Loucy (cell line): ENCODE measurements at regions not wholly inside any gene's neighbourhood (a gene's known extent, or its start where the extent isn't known, plus 50 kb on each side); places are given as distances from the start of the nearest gene placed in this dataset.
"Not testable (repeated sequence)": the region's sequence is repeated elsewhere in the genome, so short reads cannot be mapped to it uniquely, and the experiment has no call there.

Source experiments
- H2AFZ ChIP-seq: fragments of 200-600 bp; sonication (generic); 2 replicates; pipeline ENCODE4 v1.6.0; 2016; ENCODE audit warnings: antibody characterized with exemption, mild to moderate bottlenecking, low read length, moderate library complexity
- H3F3A ChIP-seq: fragments of 200-600 bp; 2 replicates; pipeline ENCODE4 v1.6.0; 2016; ENCODE audit warnings: antibody characterized with exemption, low read depth, mild to moderate bottlenecking
- H3K27me3 ChIP-seq: fragments of 200-600 bp; sonication (generic); 2 replicates; pipeline ENCODE4 v1.6.1; 2014; ENCODE audit warnings: low read length, mild to moderate bottlenecking; ENCODE audit not compliant: insufficient read depth, poor library complexity, severe bottlenecking
- H3K36me3 ChIP-seq: fragments of 200-600 bp; sonication (generic); 2 replicates; pipeline ENCODE4 v1.6.1; 2016; ENCODE audit warnings: low read length; ENCODE audit not compliant: insufficient read depth
- H3K4me1 ChIP-seq: fragments of 200-600 bp; sonication (generic); 2 replicates; pipeline ENCODE4 v1.5.1; 2014; ENCODE audit warnings: low read length, mild to moderate bottlenecking; ENCODE audit not compliant: insufficient read depth, poor library complexity, severe bottlenecking
- H3K4me2 ChIP-seq: fragments of 200-600 bp; sonication (generic); 2 replicates; pipeline ENCODE4 v1.6.0; 2014; ENCODE audit warnings: antibody characterized with exemption, low read length, low read depth, mild to moderate bottlenecking; ENCODE audit not compliant: poor library complexity, severe bottlenecking
- H3K4me3 ChIP-seq: fragments of 200-600 bp; sonication (generic); 2 replicates; pipeline ENCODE4 v1.5.1; 2014; ENCODE audit warnings: low read length, mild to moderate bottlenecking, mixed read lengths; ENCODE audit not compliant: poor library complexity, severe bottlenecking
- H3K79me2 ChIP-seq: fragments of 200-600 bp; sonication (generic); 2 replicates; pipeline ENCODE4 v1.6.1; 2014; ENCODE audit warnings: low read length; ENCODE audit not compliant: insufficient read depth
- H3K9ac ChIP-seq: fragments of 200-600 bp; sonication (generic); 2 replicates; pipeline ENCODE4 v1.6.0; 2014; ENCODE audit warnings: mild to moderate bottlenecking, low read depth, low read length, moderate library complexity; ENCODE audit not compliant: poor library complexity, severe bottlenecking
- H3K9me2 ChIP-seq: fragments of 200-600 bp; sonication (generic); replicated peaks from 2 replicates; pipeline ENCODE4 v1.6.1; 2016; ENCODE audit warnings: low read depth, low read length, mixed read lengths
- H3K9me3 ChIP-seq: fragments of 200-600 bp; sonication (generic); 2 replicates; pipeline ENCODE4 v1.6.1; 2014; ENCODE audit warnings: mild to moderate bottlenecking, antibody characterized with exemption, low read length, low read depth; ENCODE audit not compliant: insufficient read depth
- H4K20me1 ChIP-seq: fragments of 200-600 bp; sonication (generic); 2 replicates; pipeline ENCODE4 v1.6.0; 2014; ENCODE audit warnings: antibody characterized with exemption, low read length, mild to moderate bottlenecking; ENCODE audit not compliant: insufficient read depth, poor library complexity, severe bottlenecking
- CTCF ChIP-seq: fragments of 200-600 bp; sonication (generic); conservative IDR thresholded peaks from 2 replicates; pipeline ENCODE4 v1.5.1; 2014; ENCODE audit warnings: mild to moderate bottlenecking, antibody characterized with exemption, low read length
- EZH2phosphoT487 ChIP-seq: fragments of 200-600 bp; IDR thresholded peaks from 2 replicates; pipeline ENCODE4 v1.6.1; 2018; ENCODE audit warnings: antibody characterized with exemption, mild to moderate bottlenecking, moderate library complexity, borderline replicate concordance

- not testable (repeated sequence) for H3K4me1 ChIP-seq, H3K27me3 ChIP-seq, H3K79me2 ChIP-seq, H3K9ac ChIP-seq, H2AFZ ChIP-seq, H3K36me3 ChIP-seq, H3K4me3 ChIP-seq, H4K20me1 ChIP-seq, H3K4me2 ChIP-seq, H3F3A ChIP-seq, H3K9me2 ChIP-seq
- peaks cover 18% of the 10 kb centered on the region; the same call in 1 of the 2 replicates for H3K9me3 ChIP-seq
These were observed 2134.7 kb upstream of the DEFB115 start for GRCh38 chr20:29122784-29123183.

- Histone ChIP-seq H3K79me2 (no peaks in the 10 kb centered on the region), H3K36me3 (no peaks in the 10 kb centered on the region), H3K9ac (no peak overlapping the region), H3K4me1 (no peaks in the 10 kb centered on the region), H3K27me3 (no peaks in the 10 kb centered on the region), H4K20me1 (no peaks in the 10 kb centered on the region), H3K9me3 (peaks cover 13% of the 10 kb centered on the region; the same call in 1 of the 2 replicates), H3K4me2 (no peak overlapping the region), H3K4me3 (no peak overlapping the region), H2AFZ (no peak overlapping the region), H3F3A (no peaks in the 10 kb centered on the region), H3K9me2 (no peaks in the 10 kb centered on the region)
- TF ChIP-seq CTCF = no peak
- TF ChIP-seq EZH2phosphoT487 = no peak
These were observed 2133.6 kb upstream of the DEFB115 start for GRCh38 chr20:29123861-29124260.
